Memory B cell (primary cell): ENCODE measurements at regions not wholly inside any gene's neighbourhood (a gene's known extent, or its start where the extent isn't known, plus 50 kb on each side); places are given as distances from the start of the nearest gene placed in this dataset.
A peak's percentile ranks its signal among the peaks of the same experiment; 100 is the strongest.
"Not testable (repeated sequence)": the region's sequence is repeated elsewhere in the genome, so short reads cannot be mapped to it uniquely, and the experiment has no call there.

Experiments used
- ATAC-seq: fragments of 150-1000 bp; cut with Tn5 transposase; 2 replicates; pipeline ENCODE4 v1.10.0; 2021; ENCODE audit warnings: low read depth, mild to moderate bottlenecking, moderate library complexity
- DNase-seq, 2 donors: peaks; one replicate each; pipeline ENCODE4 v3.0.0; 2022; ENCODE audit warnings: low spot score in 2 of 2
- H3K27ac Mint-ChIP-seq: one replicate; pipeline ENCODE4 v1.8.0; 2022; ENCODE audit warnings: mild to moderate bottlenecking, moderate library complexity, mixed read lengths
- H3K27me3 Mint-ChIP-seq: one replicate; pipeline ENCODE4 v1.8.0; 2022; ENCODE audit warnings: mixed read lengths
- H3K36me3 Mint-ChIP-seq: one replicate; pipeline ENCODE4 v1.8.0; 2022; ENCODE audit warnings: mild to moderate bottlenecking, mixed read lengths
- H3K4me1 Mint-ChIP-seq: one replicate; pipeline ENCODE4 v1.8.0; 2022; ENCODE audit warnings: mixed read lengths
- H3K4me3 Mint-ChIP-seq: one replicate; pipeline ENCODE4 v1.8.0; 2022; ENCODE audit warnings: mild to moderate bottlenecking, moderate library complexity, mixed read lengths
- H3K9me3 Mint-ChIP-seq: one replicate; pipeline ENCODE4 v1.8.0; 2022; ENCODE audit warnings: mixed read lengths

GRCh38 chr4:184335520-184335919 lies 117.8 kb upstream of the ENPP6 start:
- no peak for ATAC-seq

DNA sequence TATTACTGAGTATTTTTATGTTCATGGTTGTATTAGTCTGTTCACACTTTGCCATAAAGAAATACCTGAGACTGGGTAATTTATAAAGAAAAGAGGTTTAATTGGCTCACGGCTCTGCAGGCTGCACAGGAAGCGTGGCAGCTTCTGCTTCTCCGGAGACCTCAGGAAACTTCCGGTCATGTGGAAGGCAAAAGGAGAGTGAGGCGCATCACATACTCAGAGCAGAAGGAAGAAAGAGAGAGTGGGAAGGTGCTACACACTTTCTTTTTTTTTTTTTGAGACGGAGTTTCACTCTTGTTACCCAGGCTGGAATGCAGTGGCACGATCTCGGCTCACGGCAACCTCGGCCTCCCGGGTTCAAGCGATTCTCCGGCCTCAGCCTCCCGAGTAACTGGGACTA lies 115.8 kb upstream of the ENPP6 start:
- H3K27me3 Mint-ChIP-seq, DNase-seq, H3K27ac Mint-ChIP-seq, ATAC-seq, H3K4me3 Mint-ChIP-seq, H3K9me3 Mint-ChIP-seq, H3K36me3 Mint-ChIP-seq: not testable (repeated sequence)
- H3K4me1 Mint-ChIP-seq, result peaks cover 16% of the 10 kb centered on the region

More at GRCh38 chr4:184335520-184335919, 117.8 kb upstream of the ENPP6 start:
- no peaks in the 10 kb centered on the region for H3K27me3 Mint-ChIP-seq
- peaks cover 9% of the 10 kb centered on the region for H3K4me1 Mint-ChIP-seq
- peaks cover 2% of the 10 kb centered on the region for H3K9me3 Mint-ChIP-seq
- no peak overlapping the region for H3K4me3 Mint-ChIP-seq
- H3K36me3 Mint-ChIP-seq, result peaks cover 2% of the 10 kb centered on the region
- no peak for DNase-seq
- no peak overlapping the region for H3K27ac Mint-ChIP-seq

- Mint-ChIP-seq H3K4me3 (no peak overlapping the region), H3K27me3 (no peaks in the 10 kb centered on the region), H3K9me3 (no peaks in the 10 kb centered on the region), H3K27ac (no peak overlapping the region), H3K36me3 (no peaks in the 10 kb centered on the region), H3K4me1 (peaks cover 28% of the 10 kb centered on the region)
- DNase-seq (no peak), ATAC-seq (no peak)
Observed at GRCh38 chr4:184331268-184331995, 113.8 kb upstream of the ENPP6 start.

DNA sequence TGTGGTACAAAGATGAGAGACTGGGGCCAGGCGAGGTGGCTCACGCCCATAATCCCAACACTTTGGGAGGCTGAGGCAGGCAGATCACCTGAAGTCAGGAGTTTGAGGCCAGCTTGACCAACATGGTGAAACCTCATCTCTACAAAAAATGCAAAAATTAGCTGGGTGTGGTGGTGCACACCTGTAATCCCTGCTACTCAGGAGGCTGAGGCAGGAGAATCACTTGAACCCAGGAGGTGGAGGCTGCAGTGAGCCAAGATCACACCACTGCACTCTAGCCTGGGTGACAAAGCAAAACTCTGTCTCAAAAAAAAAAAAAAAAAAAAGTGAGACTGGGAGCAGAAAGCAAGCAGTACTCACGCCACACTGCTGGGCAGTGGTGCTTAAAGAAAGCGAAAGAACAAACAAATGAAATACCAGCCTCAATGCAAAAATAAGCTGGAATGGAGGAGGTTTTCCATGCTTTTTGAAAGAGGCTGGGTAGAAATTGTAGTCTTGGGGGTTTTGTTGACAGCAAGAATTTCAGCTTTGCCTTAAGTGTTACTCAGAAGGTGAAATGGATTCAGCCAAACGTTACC lies 112.9 kb upstream of the ENPP6 start:
- H3K9me3 Mint-ChIP-seq, ATAC-seq, H3K27me3 Mint-ChIP-seq, DNase-seq, H3K36me3 Mint-ChIP-seq, H3K4me3 Mint-ChIP-seq: not testable (repeated sequence)
- Mint-ChIP-seq H3K27ac (peak overlapping the region; percentile 97), H3K4me1 (peaks cover 28% of the 10 kb centered on the region)

GRCh38 chr4:184329659-184330400 lies 112.2 kb upstream of the ENPP6 start:
- Mint-ChIP-seq H3K27me3 (no peaks in the 10 kb centered on the region), H3K36me3 (no peaks in the 10 kb centered on the region), H3K4me1 (peaks cover 26% of the 10 kb centered on the region), H3K9me3 (no peaks in the 10 kb centered on the region), H3K4me3 (peak overlapping the region; percentile 27), H3K27ac (peak overlapping the region; percentile 97)
- DNase-seq (no peak), ATAC-seq (peak; percentile 28)

- H3K27me3 Mint-ChIP-seq, result no peaks in the 10 kb centered on the region
- peaks cover 26% of the 10 kb centered on the region for H3K4me1 Mint-ChIP-seq
- H3K36me3 Mint-ChIP-seq, result no peaks in the 10 kb centered on the region
- ATAC-seq (no peak), DNase-seq (no peak)
- H3K4me3 Mint-ChIP-seq, result no peak overlapping the region
- H3K27ac Mint-ChIP-seq, result peak overlapping the region; percentile 97
- H3K9me3 Mint-ChIP-seq, result no peaks in the 10 kb centered on the region
Observed at GRCh38 chr4:184329235-184329634, 111.6 kb upstream of the ENPP6 start.

DNA sequence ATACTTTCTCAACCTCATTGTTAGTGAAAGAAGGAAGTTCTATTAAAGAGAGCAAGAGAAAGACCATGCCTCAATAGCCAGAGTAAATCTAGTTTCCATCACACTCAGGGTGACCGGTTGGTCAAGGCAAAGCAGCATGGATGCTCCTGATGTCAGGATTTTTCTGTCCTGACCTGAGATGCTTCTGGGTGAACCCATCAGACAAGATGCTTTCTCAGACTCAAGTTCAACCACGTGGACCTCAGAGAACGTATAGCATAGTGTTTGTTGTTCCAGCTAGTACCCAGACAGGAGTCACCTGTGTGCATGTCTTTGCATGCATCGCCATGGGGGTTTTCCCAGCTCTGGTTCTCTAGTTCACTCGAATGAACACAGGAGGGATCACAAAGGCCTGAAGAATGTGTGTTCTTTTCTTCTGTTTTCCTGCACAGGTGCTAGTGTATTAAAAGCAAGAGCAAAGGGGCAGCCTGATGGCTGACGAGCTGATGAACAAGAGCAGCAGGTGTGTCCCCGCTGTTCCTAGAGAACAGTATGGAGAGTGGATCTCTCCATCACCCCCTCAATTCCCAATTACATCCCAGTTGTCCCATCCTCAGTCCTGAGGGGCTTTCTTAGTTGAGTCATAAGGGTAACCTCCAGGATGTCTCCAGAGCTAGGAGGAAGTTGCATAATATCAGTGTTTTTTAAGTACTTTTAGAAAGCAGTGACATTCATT lies 110.5 kb upstream of the ENPP6 start:
- no peaks in the 10 kb centered on the region for H3K36me3 Mint-ChIP-seq
- no peaks in the 10 kb centered on the region for H3K9me3 Mint-ChIP-seq
- peak overlapping the region; percentile 74 for H3K4me3 Mint-ChIP-seq
- ATAC-seq (peak; percentile 95), DNase-seq (peak; percentile 60 to 63)
- no peaks in the 10 kb centered on the region for H3K27me3 Mint-ChIP-seq
- H3K27ac Mint-ChIP-seq, result peak overlapping the region; percentile 97
- H3K4me1 Mint-ChIP-seq, result peaks cover 26% of the 10 kb centered on the region

- Mint-ChIP-seq H3K27me3 (no peaks in the 10 kb centered on the region), H3K4me1 (peaks cover 23% of the 10 kb centered on the region), H3K4me3 (no peak overlapping the region), H3K27ac (no peak overlapping the region), H3K9me3 (no peaks in the 10 kb centered on the region), H3K36me3 (no peaks in the 10 kb centered on the region)
- DNase-seq (peak in 1 of 2 donors; percentile 4), ATAC-seq (no peak)
Observed at GRCh38 chr4:184324939-184325477, 107.3 kb upstream of the ENPP6 start.

- Mint-ChIP-seq H3K4me3 (no peak overlapping the region), H3K27me3 (no peaks in the 10 kb centered on the region), H3K4me1 (peaks cover 16% of the 10 kb centered on the region), H3K9me3 (no peaks in the 10 kb centered on the region), H3K27ac (no peak overlapping the region), H3K36me3 (no peaks in the 10 kb centered on the region)
- ATAC-seq (no peak), DNase-seq (no peak)
Observed at GRCh38 chr4:184322328-184323025, 104.8 kb upstream of the ENPP6 start.

GRCh38 chr4:184320631-184321030 lies 103.0 kb upstream of the ENPP6 start:
- H3K27me3 Mint-ChIP-seq, result no peaks in the 10 kb centered on the region
- no peak overlapping the region for H3K4me3 Mint-ChIP-seq
- ATAC-seq, result no peak
- DNase-seq, result no peak
- H3K4me1 Mint-ChIP-seq, result peaks cover 19% of the 10 kb centered on the region
- H3K9me3 Mint-ChIP-seq, result no peaks in the 10 kb centered on the region
- H3K27ac Mint-ChIP-seq, result peak overlapping the region; percentile 75
- H3K36me3 Mint-ChIP-seq, result no peaks in the 10 kb centered on the region

DNA sequence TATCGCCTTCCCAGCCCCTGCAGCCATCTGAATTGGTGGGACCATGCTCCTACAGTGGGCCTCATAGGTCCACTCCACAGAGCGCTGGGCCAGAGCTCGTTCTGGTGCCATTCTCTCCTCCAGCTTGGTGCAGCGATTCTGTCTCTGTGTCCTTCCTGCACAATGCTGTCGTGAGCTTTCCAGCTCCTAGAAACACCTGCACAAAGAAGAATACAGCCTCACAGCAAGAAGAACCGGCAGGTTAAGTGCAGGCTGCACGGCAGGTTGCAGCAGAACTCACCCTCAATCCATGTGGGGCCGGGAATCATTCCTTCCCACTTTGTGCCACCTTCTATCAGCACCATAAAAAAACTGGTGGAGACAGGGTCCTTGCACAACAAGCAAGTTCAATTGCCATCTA lies 101.2 kb upstream of the ENPP6 start:
- H3K4me1 Mint-ChIP-seq, result peaks cover 26% of the 10 kb centered on the region
- H3K36me3 Mint-ChIP-seq, result no peaks in the 10 kb centered on the region
- H3K27me3 Mint-ChIP-seq, result no peaks in the 10 kb centered on the region
- H3K9me3 Mint-ChIP-seq, result no peaks in the 10 kb centered on the region
- ATAC-seq (no peak), DNase-seq (no peak)
- no peak overlapping the region for H3K4me3 Mint-ChIP-seq
- peak overlapping the region; percentile 30 for H3K27ac Mint-ChIP-seq

DNA sequence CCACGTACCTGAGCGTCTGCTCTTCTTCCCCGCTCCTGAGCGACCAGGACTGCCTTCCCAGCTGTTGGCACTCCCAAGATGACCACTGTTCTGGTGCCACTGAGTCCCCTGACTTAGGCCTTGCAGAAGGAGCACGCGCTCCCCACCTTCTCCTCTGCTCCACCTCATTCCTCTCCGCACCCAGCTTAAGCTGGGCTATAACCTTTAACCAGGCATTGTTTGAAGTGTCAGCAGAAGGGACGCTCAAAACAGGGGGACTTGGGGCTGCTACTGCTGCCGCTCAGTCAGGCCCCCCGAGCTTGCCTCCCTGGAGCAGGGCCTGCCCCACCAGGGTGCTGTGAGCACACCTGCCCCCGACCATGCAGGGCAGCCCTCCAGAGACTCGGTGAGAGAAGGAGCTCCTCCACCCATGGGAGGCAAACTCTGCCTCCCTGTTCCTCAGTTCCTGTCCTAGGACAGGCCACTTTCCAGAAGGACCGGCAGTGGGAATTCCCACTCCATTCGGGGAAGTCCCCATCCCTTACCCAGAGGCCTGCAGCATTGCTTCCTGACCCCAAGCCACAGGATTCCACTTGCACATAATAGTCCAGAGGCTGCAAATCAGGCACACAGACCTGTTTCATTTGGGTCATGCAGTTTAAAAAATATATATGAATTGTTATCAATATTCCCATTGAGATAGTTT lies 99.7 kb upstream of the ENPP6 start:
- Mint-ChIP-seq H3K36me3 (no peaks in the 10 kb centered on the region), H3K27ac (no peak overlapping the region), H3K9me3 (no peaks in the 10 kb centered on the region), H3K4me3 (no peak overlapping the region), H3K27me3 (no peaks in the 10 kb centered on the region), H3K4me1 (peaks cover 30% of the 10 kb centered on the region)
- DNase-seq (no peak), ATAC-seq (no peak)

DNA sequence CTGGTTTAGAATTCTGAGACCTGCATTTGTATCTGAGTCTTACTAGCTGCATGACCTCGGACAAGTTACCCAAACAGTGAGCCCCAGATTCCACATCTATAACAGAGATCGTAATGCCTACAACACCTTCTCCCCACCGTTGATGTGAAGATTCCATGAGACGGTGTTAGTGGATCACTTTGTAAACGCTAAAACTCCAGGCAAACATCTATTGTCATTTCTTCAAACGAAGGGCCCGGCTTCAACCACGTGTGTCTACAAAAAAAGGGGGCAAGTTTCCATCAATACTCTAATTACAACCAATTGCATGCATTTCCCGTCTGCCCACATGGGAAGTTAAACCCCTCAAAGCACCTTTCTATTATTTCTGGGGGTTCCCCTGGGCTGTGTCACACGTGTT lies 99.1 kb upstream of the ENPP6 start:
- H3K4me3 Mint-ChIP-seq, result no peak overlapping the region
- DNase-seq (no peak), ATAC-seq (no peak)
- H3K4me1 Mint-ChIP-seq, result peaks cover 30% of the 10 kb centered on the region
- no peaks in the 10 kb centered on the region for H3K9me3 Mint-ChIP-seq
- no peaks in the 10 kb centered on the region for H3K27me3 Mint-ChIP-seq
- no peaks in the 10 kb centered on the region for H3K36me3 Mint-ChIP-seq
- peak overlapping the region; percentile 88 for H3K27ac Mint-ChIP-seq
